Body of pancreas (tissue), 4 donors: ENCODE measurements at regions not wholly inside any gene's neighbourhood (a gene's known extent, or its start where the extent isn't known, plus 50 kb on each side); places are given as distances from the start of the nearest gene placed in this dataset.

Experiments
- POLR2A ChIP-seq, 3 donors: fragments of 450-650 bp; IDR thresholded peaks; one replicate each; pipeline ENCODE4 v1.6.1; 2016; ENCODE audit warnings: antibody characterized with exemption in 3 of 3, mild to moderate bottlenecking in 2 of 3
- TF ChIP-seq, protein P1 (sequence below), 7 experiments: fragments of 450-650 bp in 4 of 7; fragments of 200-600 bp in 3 of 7; sonication (generic) in 3 of 7; IDR thresholded peaks; one replicate each; pipeline ENCODE4 v1.5.1; 2016 to 2019; ENCODE audit warnings: antibody characterized with exemption in 7 of 7

DNA sequence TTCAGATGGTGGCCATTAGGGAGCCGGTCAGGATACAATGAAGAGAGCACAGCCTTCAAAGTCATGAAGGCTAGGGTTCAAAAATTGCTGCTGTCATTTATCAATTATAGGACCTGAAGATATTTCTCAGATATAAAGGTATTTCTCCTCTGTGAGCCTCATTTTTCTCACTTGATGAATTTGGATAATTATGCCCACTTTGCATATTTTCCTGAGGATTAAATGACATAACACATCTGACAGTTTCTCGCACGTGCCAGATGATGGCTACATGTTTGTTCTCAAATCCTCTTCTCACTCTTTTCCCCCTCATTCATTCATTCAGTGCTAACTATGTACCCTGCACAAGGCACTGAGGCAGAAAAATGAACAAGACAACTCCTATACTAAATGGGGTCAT lies 391.6 kb downstream of the INHBA start:
- TF ChIP-seq, protein P1, sequence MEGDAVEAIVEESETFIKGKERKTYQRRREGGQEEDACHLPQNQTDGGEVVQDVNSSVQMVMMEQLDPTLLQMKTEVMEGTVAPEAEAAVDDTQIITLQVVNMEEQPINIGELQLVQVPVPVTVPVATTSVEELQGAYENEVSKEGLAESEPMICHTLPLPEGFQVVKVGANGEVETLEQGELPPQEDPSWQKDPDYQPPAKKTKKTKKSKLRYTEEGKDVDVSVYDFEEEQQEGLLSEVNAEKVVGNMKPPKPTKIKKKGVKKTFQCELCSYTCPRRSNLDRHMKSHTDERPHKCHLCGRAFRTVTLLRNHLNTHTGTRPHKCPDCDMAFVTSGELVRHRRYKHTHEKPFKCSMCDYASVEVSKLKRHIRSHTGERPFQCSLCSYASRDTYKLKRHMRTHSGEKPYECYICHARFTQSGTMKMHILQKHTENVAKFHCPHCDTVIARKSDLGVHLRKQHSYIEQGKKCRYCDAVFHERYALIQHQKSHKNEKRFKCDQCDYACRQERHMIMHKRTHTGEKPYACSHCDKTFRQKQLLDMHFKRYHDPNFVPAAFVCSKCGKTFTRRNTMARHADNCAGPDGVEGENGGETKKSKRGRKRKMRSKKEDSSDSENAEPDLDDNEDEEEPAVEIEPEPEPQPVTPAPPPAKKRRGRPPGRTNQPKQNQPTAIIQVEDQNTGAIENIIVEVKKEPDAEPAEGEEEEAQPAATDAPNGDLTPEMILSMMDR (IDR thresholded peaks at IDR 0.05): no peak
- TF ChIP-seq POLR2A (IDR thresholded peaks at IDR 0.05): no peak
